ENCODE measurements at regions not wholly inside any gene's neighbourhood (a gene's known extent, or its start where the extent isn't known, plus 50 kb on each side); places are given as distances from the start of the nearest gene placed in this dataset.

GRCh38 chr2:79272616-79273015, 113.1 kb upstream of the REG3A start:
- no peak overlapping the region for H3K9ac ChIP-seq (replicated peaks in 1 of 4; ENCODE audit: extremely low read depth in 1 of 4, low read depth in 3 of 4, low read length in 3 of 4)
- H3K27me3 ChIP-seq (replicated peaks in 1 of 4; ENCODE audit: control insufficient read depth in 3 of 4, extremely low read depth in 1 of 4, insufficient read depth in 3 of 4, low read length in 3 of 4): no peaks in the 10 kb centered on the region
- no peaks in the 10 kb centered on the region for H3K36me3 ChIP-seq (ENCODE audit: control insufficient read depth in 2 of 4, insufficient read depth in 4 of 4, low read length in 3 of 4)
- H3K79me2 ChIP-seq (ENCODE audit: control insufficient read depth in 1 of 2, insufficient read depth in 2 of 2, low read length in 2 of 2): no peaks in the 10 kb centered on the region
- H3K79me1 ChIP-seq (ENCODE audit: low read depth, low read length): no peaks in the 10 kb centered on the region
- no peak overlapping the region for H3K4me2 ChIP-seq (ENCODE audit: insufficient read depth in 1 of 2, low read depth in 2 of 2, low read length in 2 of 2)
- H3K4ac ChIP-seq (replicated peaks; ENCODE audit: insufficient read length, low read depth, low read length): no peak overlapping the region
- H3K23ac ChIP-seq (ENCODE audit: insufficient read length): no peak overlapping the region
- no peak overlapping the region for H3K18ac ChIP-seq (ENCODE audit: extremely low read depth, low read length)
- H2BK20ac ChIP-seq (ENCODE audit: low read length): no peak overlapping the region
- no peak overlapping the region for H4K8ac ChIP-seq (ENCODE audit: extremely low read depth, insufficient read depth, low read length)
- H3K23me2 ChIP-seq (ENCODE audit: low read depth, low read length): no peaks in the 10 kb centered on the region
- ChIA-PET POLR2A (ENCODE audit: partially characterized antibody) (no interaction called here), CTCF (ENCODE audit: partially characterized antibody) (no interaction called here)
- DNase-seq (ENCODE audit: low read depth in 1 of 2, low spot score in 2 of 2) (no peak), FAIRE-seq (no peak)
- H3K9me3 ChIP-seq (ENCODE audit: insufficient read depth in 2 of 2, low read depth in 1 of 2, low read length in 1 of 2): peaks cover 0 to 7% of the 10 kb centered on the region in 2 experiments; a peak in 2 of 4 replicates
- H4K20me1 ChIP-seq (replicated peaks in 1 of 2; ENCODE audit: control insufficient read depth in 1 of 2, insufficient read depth in 2 of 2, low read length in 2 of 2): no peaks in the 10 kb centered on the region
- H3K27ac ChIP-seq (ENCODE audit: low read depth, low read length): no peak overlapping the region
- H2BK5ac ChIP-seq (ENCODE audit: low read depth, low read length): no peak overlapping the region
- H2BK12ac ChIP-seq (ENCODE audit: low read depth, low read length): no peak overlapping the region
- peaks cover 0 to 4% (median 2%) of the 10 kb centered on the region in 4 experiments; a peak in 4 of 7 replicates for H3K4me1 ChIP-seq (replicated peaks in 1 of 4; ENCODE audit: control insufficient read depth in 3 of 4, insufficient read depth in 4 of 4, low read length in 3 of 4)
- H3K4me3 ChIP-seq (ENCODE audit: extremely low read depth in 1 of 4, insufficient read depth in 2 of 4, low read depth in 3 of 4, low read length in 4 of 4): no peak overlapping the region
- no peak overlapping the region for H4K91ac ChIP-seq (replicated peaks; ENCODE audit: insufficient read length, low read length)
- no peak overlapping the region for H4K5ac ChIP-seq (ENCODE audit: insufficient read length, low read depth, low read length)
- H2BK120ac ChIP-seq (replicated peaks; ENCODE audit: low read depth, low read length): no peak overlapping the region
- no peak overlapping the region for H3K14ac ChIP-seq (ENCODE audit: insufficient read length)
- no peak overlapping the region for H2AK5ac ChIP-seq (ENCODE audit: low read depth, low read length)
- no peak overlapping the region for H3K56ac ChIP-seq (replicated peaks; ENCODE audit: insufficient read length, low read depth, low read length)
- no peak overlapping the region for H2AFZ ChIP-seq (ENCODE audit: low read length)
- no peak overlapping the region for H2BK15ac ChIP-seq (ENCODE audit: low read length)
- TF ChIP-seq FOSL1 (IDR thresholded peaks at IDR 0.05; ENCODE audit: insufficient read depth, low read depth, low read length) (no peak), CHD7 (IDR thresholded peaks at IDR 0.05; ENCODE audit: insufficient replicate concordance, low read length) (no peak)

Data from H1 (cell line).